Neural progenitor cell (in vitro differentiated cells): ENCODE measurements at regions not wholly inside any gene's neighbourhood (a gene's known extent, or its start where the extent isn't known, plus 50 kb on each side); places are given as distances from the start of the nearest gene placed in this dataset.
A peak's percentile ranks its signal among the peaks of the same experiment; 100 is the strongest.

Experiments
- DNase-seq: peaks from one replicate; pipeline ENCODE4 v3.0.0-alpha.2; 2016; ENCODE audit warnings: low spot score
- H2AFZ ChIP-seq: fragments of 200-600 bp; sonication (generic); replicated peaks from 2 replicates; pipeline ENCODE4 v1.6.1; 2016; ENCODE audit warnings: antibody characterized with exemption
- H3F3A ChIP-seq: fragments of 200-600 bp; sonication (generic); 2 replicates; pipeline ENCODE4 v1.6.1; 2016; ENCODE audit warnings: antibody characterized with exemption, low read depth
- H3K27ac ChIP-seq: fragments of 200-600 bp; sonication (generic); 2 replicates; pipeline ENCODE4 v1.5.1; 2016; ENCODE audit warnings: mild to moderate bottlenecking
- H3K27me3 ChIP-seq: fragments of 200-600 bp; sonication (generic); 2 replicates; pipeline ENCODE4 v1.6.1; 2016; ENCODE audit warnings: mild to moderate bottlenecking, moderate library complexity
- H3K36me3 ChIP-seq: fragments of 200-600 bp; sonication (generic); 2 replicates; pipeline ENCODE4 v1.5.1; 2016
- H3K4me1 ChIP-seq: fragments of 200-600 bp; sonication (generic); 2 replicates; pipeline ENCODE4 v1.6.1; 2016; ENCODE audit warnings: mixed run types
- H3K4me2 ChIP-seq: fragments of 200-600 bp; sonication (generic); 2 replicates; pipeline ENCODE4 v1.6.1; 2016
- H3K4me3 ChIP-seq: fragments of 200-600 bp; sonication (generic); 2 replicates; pipeline ENCODE4 v1.5.1; 2016
- H3K79me2 ChIP-seq: fragments of 200-600 bp; sonication (generic); 2 replicates; pipeline ENCODE4 v1.6.1; 2016; ENCODE audit warnings: low read depth
- H3K9ac ChIP-seq: fragments of 200-600 bp; sonication (generic); 2 replicates; pipeline ENCODE4 v1.6.1; 2016
- H3K9me3 ChIP-seq: fragments of 200-600 bp; sonication (generic); 2 replicates; pipeline ENCODE4 v1.5.1; 2016; ENCODE audit warnings: low read depth
- H4K20me1 ChIP-seq: fragments of 200-600 bp; sonication (generic); 2 replicates; pipeline ENCODE4 v1.6.1; 2016; ENCODE audit warnings: low read depth
- H3K27ac Mint-ChIP-seq: 3 replicates; pipeline ENCODE4 v1.8.0; 2021; ENCODE audit warnings: mixed read lengths
- H3K27me3 Mint-ChIP-seq: 2 replicates; pipeline ENCODE4 v1.8.0; 2022; ENCODE audit warnings: low read depth, mild to moderate bottlenecking, inconsistent platforms, moderate library complexity, mixed read lengths; ENCODE audit not compliant: insufficient read depth
- H3K36me3 Mint-ChIP-seq: 3 replicates; pipeline ENCODE4 v1.8.0; 2021; ENCODE audit warnings: mixed read lengths
- H3K4me1 Mint-ChIP-seq: 3 replicates; pipeline ENCODE4 v1.8.0; 2021; ENCODE audit warnings: mixed read lengths
- H3K4me3 Mint-ChIP-seq: 3 replicates; pipeline ENCODE4 v1.8.0; 2021; ENCODE audit warnings: mild to moderate bottlenecking, moderate library complexity, mixed read lengths
- H3K9me3 Mint-ChIP-seq: 3 replicates; pipeline ENCODE4 v1.8.0; 2020; ENCODE audit warnings: mixed read lengths
- EZH2 ChIP-seq: fragments of 200-600 bp; sonication (generic); IDR thresholded peaks from 2 replicates; pipeline ENCODE4 v1.6.1; 2017; ENCODE audit warnings: antibody characterized with exemption, mild to moderate bottlenecking, moderate library complexity
- EZH2phosphoT487 ChIP-seq: fragments of 200-600 bp; sonication (generic); IDR thresholded peaks from 2 replicates; pipeline ENCODE4 v1.6.1; 2017; ENCODE audit warnings: antibody characterized with exemption
- TF ChIP-seq, protein P1 (sequence below): fragments of 200-600 bp; sonication (generic); IDR thresholded peaks from 2 replicates; pipeline ENCODE4 v1.5.1; 2017; ENCODE audit warnings: antibody characterized with exemption, mild to moderate bottlenecking

DNA sequence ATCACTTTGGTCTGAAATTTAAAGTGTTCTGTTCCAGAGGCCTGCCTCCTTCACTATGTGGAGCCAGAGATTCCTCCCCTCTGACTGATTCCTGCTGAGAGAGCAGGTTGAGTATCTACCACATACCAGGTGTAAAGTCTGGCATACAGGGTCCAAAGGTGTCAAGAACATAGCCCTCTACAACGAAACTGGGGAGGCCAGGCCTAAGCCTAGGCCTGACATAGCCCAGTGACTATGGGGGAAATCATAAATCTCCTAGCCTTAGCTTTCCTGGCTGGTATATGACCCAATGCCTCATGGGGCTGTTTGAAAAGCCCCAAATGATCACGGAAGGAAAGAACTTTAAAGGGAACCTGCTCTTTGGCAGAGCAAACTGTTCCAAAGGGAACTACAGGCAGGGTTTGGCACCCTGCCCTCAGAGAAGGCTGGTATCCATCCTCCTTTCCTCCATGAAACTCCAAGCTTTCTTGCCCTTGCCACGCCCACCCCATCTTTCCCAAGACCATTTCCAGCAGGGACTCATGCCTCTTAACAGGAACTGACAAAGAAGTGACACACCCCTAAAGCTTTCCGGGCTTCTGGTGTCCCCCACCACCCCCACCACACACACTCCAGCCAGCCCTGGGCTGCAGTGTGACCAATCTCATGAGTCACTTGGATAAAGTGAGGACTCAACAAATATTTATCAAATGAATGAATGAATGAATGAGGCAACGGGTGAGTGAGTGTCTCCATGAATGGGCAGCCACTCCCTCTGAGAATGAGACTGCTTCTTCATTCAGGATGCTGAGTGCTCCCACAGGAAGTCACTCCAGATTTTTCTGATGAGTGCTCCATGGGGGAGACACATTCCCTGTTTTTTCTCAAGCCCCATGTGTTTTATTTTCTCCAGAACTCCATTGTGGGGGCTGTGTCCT, 93.3 kb upstream of the CALM2 start:
- H3K4me3 ChIP-seq, result no peak overlapping the region
- peaks cover 5% of the 10 kb centered on the region for H3K4me1 ChIP-seq
- peaks cover 4% of the 10 kb centered on the region for H3K27me3 Mint-ChIP-seq
- no peaks in the 10 kb centered on the region for H3K36me3 ChIP-seq
- H3F3A ChIP-seq, result no peaks in the 10 kb centered on the region
- no peaks in the 10 kb centered on the region for H3K36me3 Mint-ChIP-seq
- H2AFZ ChIP-seq, result no peak overlapping the region
- H4K20me1 ChIP-seq, result no peaks in the 10 kb centered on the region
- DNase-seq, result no peak
- H3K4me3 Mint-ChIP-seq, result no peak overlapping the region
- peaks cover 37% of the 10 kb centered on the region for H3K4me1 Mint-ChIP-seq
- TF ChIP-seq EZH2, result no peak
- TF ChIP-seq, protein P1, sequence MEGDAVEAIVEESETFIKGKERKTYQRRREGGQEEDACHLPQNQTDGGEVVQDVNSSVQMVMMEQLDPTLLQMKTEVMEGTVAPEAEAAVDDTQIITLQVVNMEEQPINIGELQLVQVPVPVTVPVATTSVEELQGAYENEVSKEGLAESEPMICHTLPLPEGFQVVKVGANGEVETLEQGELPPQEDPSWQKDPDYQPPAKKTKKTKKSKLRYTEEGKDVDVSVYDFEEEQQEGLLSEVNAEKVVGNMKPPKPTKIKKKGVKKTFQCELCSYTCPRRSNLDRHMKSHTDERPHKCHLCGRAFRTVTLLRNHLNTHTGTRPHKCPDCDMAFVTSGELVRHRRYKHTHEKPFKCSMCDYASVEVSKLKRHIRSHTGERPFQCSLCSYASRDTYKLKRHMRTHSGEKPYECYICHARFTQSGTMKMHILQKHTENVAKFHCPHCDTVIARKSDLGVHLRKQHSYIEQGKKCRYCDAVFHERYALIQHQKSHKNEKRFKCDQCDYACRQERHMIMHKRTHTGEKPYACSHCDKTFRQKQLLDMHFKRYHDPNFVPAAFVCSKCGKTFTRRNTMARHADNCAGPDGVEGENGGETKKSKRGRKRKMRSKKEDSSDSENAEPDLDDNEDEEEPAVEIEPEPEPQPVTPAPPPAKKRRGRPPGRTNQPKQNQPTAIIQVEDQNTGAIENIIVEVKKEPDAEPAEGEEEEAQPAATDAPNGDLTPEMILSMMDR, result no peak
- no peak for TF ChIP-seq EZH2phosphoT487
- H3K27ac ChIP-seq, result no peak overlapping the region
- peaks cover 45% of the 10 kb centered on the region for H3K27me3 ChIP-seq
- H3K9me3 Mint-ChIP-seq, result no peaks in the 10 kb centered on the region
- no peak overlapping the region for H3K4me2 ChIP-seq
- peak overlapping the region; percentile 51 for H3K27ac Mint-ChIP-seq
- H3K9ac ChIP-seq, result no peak overlapping the region
- no peaks in the 10 kb centered on the region for H3K79me2 ChIP-seq
- H3K9me3 ChIP-seq, result no peaks in the 10 kb centered on the region

DNA sequence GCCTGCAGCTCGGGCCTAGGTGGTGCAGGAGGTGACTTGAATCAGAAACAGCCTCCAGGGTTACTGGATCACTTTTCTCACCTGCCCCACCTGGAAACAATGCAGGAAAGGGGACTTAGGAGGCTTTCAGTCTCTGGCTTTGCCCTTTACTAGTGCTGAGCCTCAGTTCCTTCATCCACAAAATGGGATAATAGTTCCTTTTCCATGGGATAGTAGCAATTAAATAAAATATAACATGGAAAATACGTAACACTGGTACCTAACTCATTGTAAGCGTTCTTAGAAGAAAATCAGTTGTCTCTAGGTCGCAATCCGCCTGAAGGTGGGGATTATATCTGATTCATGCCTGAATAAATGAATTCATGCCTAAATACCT, 91.4 kb upstream of the CALM2 start:
- H3K9me3 ChIP-seq, result no peaks in the 10 kb centered on the region
- Mint-ChIP-seq H3K27ac (no peak overlapping the region), H3K9me3 (no peaks in the 10 kb centered on the region), H3K4me1 (peaks cover 40% of the 10 kb centered on the region), H3K4me3 (no peak overlapping the region), H3K36me3 (no peaks in the 10 kb centered on the region), H3K27me3 (peaks cover 4% of the 10 kb centered on the region)
- no peaks in the 10 kb centered on the region for H3K36me3 ChIP-seq
- H3F3A ChIP-seq, result no peaks in the 10 kb centered on the region
- no peak overlapping the region for H3K27ac ChIP-seq
- H2AFZ ChIP-seq, result no peak overlapping the region
- TF ChIP-seq, protein P1, result no peak
- TF ChIP-seq EZH2 (no peak), EZH2phosphoT487 (no peak)
- H3K4me2 ChIP-seq, result no peak overlapping the region
- H3K79me2 ChIP-seq, result no peaks in the 10 kb centered on the region
- no peak overlapping the region for H3K9ac ChIP-seq
- no peak overlapping the region for H3K4me3 ChIP-seq
- no peaks in the 10 kb centered on the region for H4K20me1 ChIP-seq
- DNase-seq, result no peak
- H3K4me1 ChIP-seq, result peaks cover 5% of the 10 kb centered on the region
- peaks cover 34% of the 10 kb centered on the region for H3K27me3 ChIP-seq

DNA sequence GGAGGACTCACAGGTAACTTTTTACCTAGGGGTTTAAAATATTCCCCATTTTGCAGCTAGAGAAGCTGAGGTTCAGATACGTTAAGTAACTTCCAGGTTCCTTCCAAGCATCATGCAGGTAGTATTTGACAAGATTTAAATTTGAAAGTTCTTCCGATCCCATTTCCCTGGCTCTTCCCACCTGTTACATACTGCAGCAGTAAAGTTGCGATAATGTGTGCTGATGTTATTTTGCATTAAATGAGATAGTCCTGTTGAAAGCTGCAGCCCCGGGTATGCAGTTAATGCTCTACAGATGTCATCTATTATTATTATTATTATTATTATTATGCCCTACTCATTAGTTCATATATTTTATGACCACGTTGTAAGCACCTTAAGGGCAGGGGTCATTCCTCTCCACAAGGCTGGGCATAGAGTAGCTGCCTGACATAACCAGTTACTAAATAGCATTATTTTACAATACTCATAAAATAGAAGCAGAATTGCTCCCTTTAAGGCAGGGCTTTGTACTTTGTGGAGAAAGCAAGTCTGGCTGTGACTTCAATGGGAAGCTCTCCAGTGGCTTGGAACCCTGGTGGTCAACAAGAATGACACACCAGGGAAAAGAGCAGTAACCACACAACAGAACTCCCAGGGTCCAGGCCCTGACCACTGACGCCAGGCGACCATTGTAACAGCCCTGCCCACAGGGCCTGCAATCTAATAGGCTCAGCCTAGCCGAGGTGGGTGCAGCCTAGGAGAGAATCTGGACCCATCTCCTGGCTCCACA, 90.8 kb upstream of the CALM2 start:
- Histone ChIP-seq H3F3A (no peaks in the 10 kb centered on the region), H4K20me1 (no peaks in the 10 kb centered on the region), H3K27me3 (peaks cover 31% of the 10 kb centered on the region), H3K4me1 (peaks cover 5% of the 10 kb centered on the region), H2AFZ (no peak overlapping the region), H3K27ac (no peak overlapping the region), H3K9ac (no peak overlapping the region), H3K79me2 (no peaks in the 10 kb centered on the region), H3K4me2 (no peak overlapping the region), H3K36me3 (no peaks in the 10 kb centered on the region), H3K9me3 (no peaks in the 10 kb centered on the region), H3K4me3 (no peak overlapping the region)
- H3K27ac Mint-ChIP-seq, result no peak overlapping the region
- no peaks in the 10 kb centered on the region for H3K36me3 Mint-ChIP-seq
- no peak overlapping the region for H3K4me3 Mint-ChIP-seq
- no peak for TF ChIP-seq EZH2phosphoT487
- TF ChIP-seq, protein P1, result peak; percentile 16
- no peak for TF ChIP-seq EZH2
- peaks cover 43% of the 10 kb centered on the region for H3K4me1 Mint-ChIP-seq
- H3K9me3 Mint-ChIP-seq, result no peaks in the 10 kb centered on the region
- DNase-seq, result peak; percentile 45
- peaks cover 4% of the 10 kb centered on the region for H3K27me3 Mint-ChIP-seq
